Panc1 (cell line): ENCODE measurements at regions not wholly inside any gene's neighbourhood (a gene's known extent, or its start where the extent isn't known, plus 50 kb on each side); places are given as distances from the start of the nearest gene placed in this dataset.

Experiments used
- POLR2AphosphoS5 ChIP-seq: IDR thresholded peaks from 2 replicates; pipeline ENCODE4 v1.6.1; 2012; ENCODE audit warnings: mild to moderate bottlenecking, low read depth, low read length, moderate library complexity
- TCF7L2 ChIP-seq: IDR thresholded peaks from 2 replicates; pipeline ENCODE4 v1.6.1; 2011; ENCODE audit warnings: mild to moderate bottlenecking, low read depth, low read length, inconsistent platforms
- TF ChIP-seq, protein P1 (sequence below): fragments of 450-650 bp; IDR thresholded peaks from 2 replicates; pipeline ENCODE4 v1.5.1; 2017; ENCODE audit warnings: mild to moderate bottlenecking
- TF ChIP-seq, protein P2 (sequence below), 2 experiments: IDR thresholded peaks; 2 replicates each; pipeline ENCODE4 v1.6.1; 2011 to 2012; ENCODE audit warnings: low read depth in 2 of 2, control low read depth in 1 of 2, low read length in 1 of 2, mild to moderate bottlenecking in 1 of 2, moderate library complexity in 1 of 2; ENCODE audit not compliant: insufficient read depth in 1 of 2

DNA sequence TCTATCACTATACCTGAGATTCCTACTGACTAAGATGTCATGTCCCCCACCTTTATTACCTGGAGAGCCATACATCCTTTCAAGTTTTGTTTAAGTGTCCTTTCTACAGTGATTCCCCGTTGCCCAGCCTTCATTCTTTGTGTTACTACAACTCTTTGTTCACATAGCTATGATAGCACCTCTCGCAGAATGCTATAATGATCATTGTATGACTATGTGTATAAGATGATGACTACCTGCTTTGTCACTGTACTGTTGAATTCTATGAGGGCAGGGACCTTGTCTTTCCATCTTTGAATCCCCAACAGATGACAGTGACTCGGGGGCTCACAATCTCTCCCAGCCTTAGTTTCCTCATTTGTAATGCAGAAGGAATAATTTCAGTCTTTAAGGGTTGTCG is 361.2 kb downstream of the NPR3 start:
- TF ChIP-seq, protein P1, sequence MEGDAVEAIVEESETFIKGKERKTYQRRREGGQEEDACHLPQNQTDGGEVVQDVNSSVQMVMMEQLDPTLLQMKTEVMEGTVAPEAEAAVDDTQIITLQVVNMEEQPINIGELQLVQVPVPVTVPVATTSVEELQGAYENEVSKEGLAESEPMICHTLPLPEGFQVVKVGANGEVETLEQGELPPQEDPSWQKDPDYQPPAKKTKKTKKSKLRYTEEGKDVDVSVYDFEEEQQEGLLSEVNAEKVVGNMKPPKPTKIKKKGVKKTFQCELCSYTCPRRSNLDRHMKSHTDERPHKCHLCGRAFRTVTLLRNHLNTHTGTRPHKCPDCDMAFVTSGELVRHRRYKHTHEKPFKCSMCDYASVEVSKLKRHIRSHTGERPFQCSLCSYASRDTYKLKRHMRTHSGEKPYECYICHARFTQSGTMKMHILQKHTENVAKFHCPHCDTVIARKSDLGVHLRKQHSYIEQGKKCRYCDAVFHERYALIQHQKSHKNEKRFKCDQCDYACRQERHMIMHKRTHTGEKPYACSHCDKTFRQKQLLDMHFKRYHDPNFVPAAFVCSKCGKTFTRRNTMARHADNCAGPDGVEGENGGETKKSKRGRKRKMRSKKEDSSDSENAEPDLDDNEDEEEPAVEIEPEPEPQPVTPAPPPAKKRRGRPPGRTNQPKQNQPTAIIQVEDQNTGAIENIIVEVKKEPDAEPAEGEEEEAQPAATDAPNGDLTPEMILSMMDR, result no peak
- TF ChIP-seq, protein P2, sequence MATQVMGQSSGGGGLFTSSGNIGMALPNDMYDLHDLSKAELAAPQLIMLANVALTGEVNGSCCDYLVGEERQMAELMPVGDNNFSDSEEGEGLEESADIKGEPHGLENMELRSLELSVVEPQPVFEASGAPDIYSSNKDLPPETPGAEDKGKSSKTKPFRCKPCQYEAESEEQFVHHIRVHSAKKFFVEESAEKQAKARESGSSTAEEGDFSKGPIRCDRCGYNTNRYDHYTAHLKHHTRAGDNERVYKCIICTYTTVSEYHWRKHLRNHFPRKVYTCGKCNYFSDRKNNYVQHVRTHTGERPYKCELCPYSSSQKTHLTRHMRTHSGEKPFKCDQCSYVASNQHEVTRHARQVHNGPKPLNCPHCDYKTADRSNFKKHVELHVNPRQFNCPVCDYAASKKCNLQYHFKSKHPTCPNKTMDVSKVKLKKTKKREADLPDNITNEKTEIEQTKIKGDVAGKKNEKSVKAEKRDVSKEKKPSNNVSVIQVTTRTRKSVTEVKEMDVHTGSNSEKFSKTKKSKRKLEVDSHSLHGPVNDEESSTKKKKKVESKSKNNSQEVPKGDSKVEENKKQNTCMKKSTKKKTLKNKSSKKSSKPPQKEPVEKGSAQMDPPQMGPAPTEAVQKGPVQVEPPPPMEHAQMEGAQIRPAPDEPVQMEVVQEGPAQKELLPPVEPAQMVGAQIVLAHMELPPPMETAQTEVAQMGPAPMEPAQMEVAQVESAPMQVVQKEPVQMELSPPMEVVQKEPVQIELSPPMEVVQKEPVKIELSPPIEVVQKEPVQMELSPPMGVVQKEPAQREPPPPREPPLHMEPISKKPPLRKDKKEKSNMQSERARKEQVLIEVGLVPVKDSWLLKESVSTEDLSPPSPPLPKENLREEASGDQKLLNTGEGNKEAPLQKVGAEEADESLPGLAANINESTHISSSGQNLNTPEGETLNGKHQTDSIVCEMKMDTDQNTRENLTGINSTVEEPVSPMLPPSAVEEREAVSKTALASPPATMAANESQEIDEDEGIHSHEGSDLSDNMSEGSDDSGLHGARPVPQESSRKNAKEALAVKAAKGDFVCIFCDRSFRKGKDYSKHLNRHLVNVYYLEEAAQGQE (IDR thresholded peaks at IDR 0.05; ENCODE audit: insufficient read depth in 1 of 2, low read depth in 2 of 2, low read length in 1 of 2), result no peak
- TF ChIP-seq POLR2AphosphoS5, result no peak
- TF ChIP-seq TCF7L2, result no peak
